ENCODE measurements at regions not wholly inside any gene's neighbourhood (a gene's known extent, or its start where the extent isn't known, plus 50 kb on each side); places are given as distances from the start of the nearest gene placed in this dataset.

- H4K20me1 ChIP-seq (ENCODE audit: insufficient read depth): no peaks in the 10 kb centered on the region
- ChIA-PET RAD21 (ENCODE audit: low non-redundant PET in 1 of 2, low total read pairs in 2 of 2, uncharacterized antibody in 2 of 2, unreplicated experiment in 2 of 2) (no interaction called here), CTCF (no interaction called here), POLR2A (no interaction called here)
- no peaks in the 10 kb centered on the region for H3K79me2 ChIP-seq (ENCODE audit: insufficient read depth, low read length)
- no peaks in the 10 kb centered on the region for H3K4me1 ChIP-seq (ENCODE audit: control insufficient read depth in 1 of 2, insufficient read depth in 2 of 2, low read length in 2 of 2)
- H3K27me3 ChIP-seq (ENCODE audit: insufficient read depth, low read length): no peaks in the 10 kb centered on the region
- no peak overlapping the region for H3K27ac ChIP-seq (ENCODE audit: low read depth, low read length)
- intact Hi-C loops (cut with micrococcal nuclease): no loop called here
- DNase-seq (ENCODE audit: low read depth, low spot score) (no peak), ATAC-seq (no peak)
- no peak overlapping the region for H3K4me3 ChIP-seq (replicated peaks in 1 of 2; ENCODE audit: low read depth in 1 of 2, low read length in 2 of 2)
- peaks cover 9% of the 10 kb centered on the region in 2 experiments; a peak in 2 of 4 replicates for H3K9me3 ChIP-seq (ENCODE audit: control insufficient read depth in 1 of 2, insufficient read depth in 1 of 2, low read depth in 1 of 2, low read length in 2 of 2)
- H3K36me3 ChIP-seq (ENCODE audit: control insufficient read depth in 1 of 2, insufficient read depth in 2 of 2, low read length in 2 of 2): no peaks in the 10 kb centered on the region
- no peak overlapping the region for H3K4me2 ChIP-seq (ENCODE audit: low read length)
- TF ChIP-seq YY1 (IDR thresholded peaks at IDR 0.05; ENCODE audit: extremely low read depth, insufficient replicate concordance, low read depth, low read length) (no peak), CEBPB (IDR thresholded peaks at IDR 0.05; ENCODE audit: low read depth) (no peak), ATF3 (IDR thresholded peaks at IDR 0.05) (no peak)
- H3K9ac ChIP-seq (ENCODE audit: low read length): no peak overlapping the region
- no TSS peak for BruUV-seq (replicated peaks)
- no peaks in the 10 kb centered on the region for H3K9me2 ChIP-seq (ENCODE audit: insufficient read depth)
- no peak overlapping the region for H2AFZ ChIP-seq (ENCODE audit: low read depth, low read length, poor library complexity, severe bottlenecking)
Observed at GRCh38 chr3:74751775-74752174, 137.3 kb upstream of the CNTN3 start.

GRCh38 chr3:74750901-74751300 is 136.4 kb upstream of the CNTN3 start:
- peaks cover 9% of the 10 kb centered on the region in 2 experiments; a peak in 2 of 4 replicates for H3K9me3 ChIP-seq (ENCODE audit: control insufficient read depth in 1 of 2, insufficient read depth in 1 of 2, low read depth in 1 of 2, low read length in 2 of 2)
- no peak overlapping the region for H2AFZ ChIP-seq (ENCODE audit: low read depth, low read length, poor library complexity, severe bottlenecking)
- H3K9ac ChIP-seq (ENCODE audit: low read length): no peak overlapping the region
- intact Hi-C loops (cut with micrococcal nuclease): no loop called here
- RAD21 ChIA-PET (ENCODE audit: low non-redundant PET in 1 of 2, low total read pairs in 2 of 2, uncharacterized antibody in 2 of 2, unreplicated experiment in 2 of 2): no interaction called here
- CTCF ChIA-PET: no interaction called here
- DNase-seq (ENCODE audit: low read depth, low spot score): no peak
- no peaks in the 10 kb centered on the region for H3K9me2 ChIP-seq (ENCODE audit: insufficient read depth)
- no peak overlapping the region for H3K4me3 ChIP-seq (replicated peaks in 1 of 2; ENCODE audit: low read depth in 1 of 2, low read length in 2 of 2)
- H4K20me1 ChIP-seq (ENCODE audit: insufficient read depth): no peaks in the 10 kb centered on the region
- POLR2A ChIA-PET: no interaction called here
- no peaks in the 10 kb centered on the region for H3K27me3 ChIP-seq (ENCODE audit: insufficient read depth, low read length)
- no peak overlapping the region for H3K27ac ChIP-seq (ENCODE audit: low read depth, low read length)
- H3K79me2 ChIP-seq (ENCODE audit: insufficient read depth, low read length): no peaks in the 10 kb centered on the region
- no peak overlapping the region for H3K4me2 ChIP-seq (ENCODE audit: low read length)
- TF ChIP-seq REST (IDR thresholded peaks at IDR 0.05; ENCODE audit: low read depth): no peak
- no peak for TF ChIP-seq POLR2A (IDR thresholded peaks at IDR 0.05; ENCODE audit: borderline replicate concordance, extremely low read depth, insufficient read depth, insufficient read length)
- no peak for TF ChIP-seq SP1 (IDR thresholded peaks at IDR 0.05; ENCODE audit: low read depth)
- no peak for TF ChIP-seq POLR2AphosphoS5 (IDR thresholded peaks at IDR 0.05; ENCODE audit: low read depth, low read length)
- no peak for TF ChIP-seq CEBPB (IDR thresholded peaks at IDR 0.05; ENCODE audit: low read depth)
- TF ChIP-seq, protein P1, sequence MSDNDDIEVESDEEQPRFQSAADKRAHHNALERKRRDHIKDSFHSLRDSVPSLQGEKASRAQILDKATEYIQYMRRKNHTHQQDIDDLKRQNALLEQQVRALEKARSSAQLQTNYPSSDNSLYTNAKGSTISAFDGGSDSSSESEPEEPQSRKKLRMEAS (IDR thresholded peaks at IDR 0.05): no peak
- TF ChIP-seq TCF7L2 (IDR thresholded peaks at IDR 0.05; ENCODE audit: borderline replicate concordance, extremely low read depth, insufficient read depth, insufficient read length): no peak
- no peak for TF ChIP-seq EGR1 (IDR thresholded peaks at IDR 0.05; ENCODE audit: low read depth)
- TF ChIP-seq CBX3 (IDR thresholded peaks at IDR 0.05; ENCODE audit: low read depth): no peak
- no peak for TF ChIP-seq SIN3A (IDR thresholded peaks at IDR 0.05; ENCODE audit: low read depth)
- no peak for TF ChIP-seq RAD21 (IDR thresholded peaks at IDR 0.05; ENCODE audit: low read depth)
- TF ChIP-seq ZFX (IDR thresholded peaks at IDR 0.05): no peak
- no peak for TF ChIP-seq EZH2 (IDR thresholded peaks at IDR 0.05)
- TF ChIP-seq ELF1 (IDR thresholded peaks at IDR 0.05; ENCODE audit: borderline replicate concordance, low read depth): no peak
- no peak for TF ChIP-seq ZNF274 (IDR thresholded peaks at IDR 0.05; ENCODE audit: low read depth, low read length)
- TF ChIP-seq JUND (IDR thresholded peaks at IDR 0.05): no peak
- no peak for ATAC-seq
- H3K4me1 ChIP-seq (ENCODE audit: control insufficient read depth in 1 of 2, insufficient read depth in 2 of 2, low read length in 2 of 2): no peaks in the 10 kb centered on the region
- BruUV-seq (replicated peaks): no TSS peak
- H3K36me3 ChIP-seq (ENCODE audit: control insufficient read depth in 1 of 2, insufficient read depth in 2 of 2, low read length in 2 of 2): no peaks in the 10 kb centered on the region

Measured in HCT116 (cell line).